ENCODE measurements at regions not wholly inside any gene's neighbourhood (a gene's known extent, or its start where the extent isn't known, plus 50 kb on each side); places are given as distances from the start of the nearest gene placed in this dataset.

GRCh38 chr2:20925265-20925889 is 102.5 kb upstream of the LDAH start:
- no peaks in the 10 kb centered on the region for H3K4me1 ChIP-seq
- no peaks in the 10 kb centered on the region for H3K27me3 ChIP-seq
- TF ChIP-seq CTCF (IDR thresholded peaks at IDR 0.05) = no peak
- WGBS, 2 donors = 58 to 67% methylated on average over 4 to 5 of the region's 5 CpGs
- H3K36me3 ChIP-seq (replicated peaks in 1 of 2; ENCODE audit: insufficient read depth in 1 of 2, low read depth in 2 of 2) = no peaks in the 10 kb centered on the region
- no peak for ATAC-seq
- no peak overlapping the region for H3K4me3 ChIP-seq
- intact Hi-C loops (cut with DNase I) = no loop called here
- no peak overlapping the region for H3K27ac ChIP-seq
- DNase-seq = no peak
- peaks cover 0 to 6% (median 0%) of the 10 kb centered on the region in 3 donors for H3K9me3 ChIP-seq

DNA sequence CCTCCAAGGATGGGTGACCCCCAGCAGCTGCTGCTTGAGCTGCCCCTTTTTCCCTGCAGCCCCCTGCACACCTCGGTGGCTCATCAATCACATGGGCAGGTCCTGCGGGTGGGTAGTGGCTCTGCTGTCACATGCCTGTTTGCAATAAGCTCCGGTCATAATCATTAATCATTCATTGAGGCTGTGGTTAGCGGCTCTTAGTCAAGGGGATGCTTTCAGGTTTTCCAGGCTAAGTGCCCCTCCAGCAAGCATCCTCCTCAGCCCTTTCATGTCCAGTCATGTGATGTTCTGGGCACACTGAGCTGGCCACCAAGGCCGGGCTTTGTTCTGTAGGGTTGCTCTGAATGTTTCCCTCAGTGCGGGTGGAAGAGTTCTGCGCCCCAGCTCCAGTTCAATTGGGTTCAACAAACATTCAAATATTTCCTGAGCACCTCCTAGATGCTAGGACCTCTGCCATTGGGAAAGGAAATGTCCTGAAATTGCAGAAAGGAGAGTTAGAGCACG is 96.4 kb upstream of the LDAH start:
- H3K27me3 ChIP-seq = no peaks in the 10 kb centered on the region
- ATAC-seq = no peak
- H3K4me1 ChIP-seq = no peaks in the 10 kb centered on the region
- intact Hi-C loops (cut with DNase I) = no loop called here
- H3K4me3 ChIP-seq = no peak overlapping the region
- DNase-seq = no peak
- no peaks in the 10 kb centered on the region for H3K9me3 ChIP-seq
- no peak for TF ChIP-seq CTCF (IDR thresholded peaks at IDR 0.05)
- no peak for TF ChIP-seq POLR2A (IDR thresholded peaks at IDR 0.05)
- H3K36me3 ChIP-seq (replicated peaks in 1 of 2; ENCODE audit: insufficient read depth in 1 of 2, low read depth in 2 of 2) = no peaks in the 10 kb centered on the region
- 46 to 53% methylated on average over 8 of the region's 8 CpGs for WGBS, 2 donors
- H3K27ac ChIP-seq = no peak overlapping the region

- no peak for ATAC-seq
- WGBS, 2 donors = 50 to 52% methylated on average over 10 to 11 of the region's 11 CpGs
- TF ChIP-seq POLR2A (IDR thresholded peaks at IDR 0.05) (no peak), CTCF (IDR thresholded peaks at IDR 0.05) (no peak)
- H3K27ac ChIP-seq = no peak overlapping the region
- H3K9me3 ChIP-seq = no peaks in the 10 kb centered on the region
- H3K4me1 ChIP-seq = no peaks in the 10 kb centered on the region
- no peaks in the 10 kb centered on the region for H3K27me3 ChIP-seq
- intact Hi-C loops (cut with DNase I) = no loop called here
- H3K4me3 ChIP-seq = no peak overlapping the region
- H3K36me3 ChIP-seq (replicated peaks in 1 of 2; ENCODE audit: insufficient read depth in 1 of 2, low read depth in 2 of 2) = no peaks in the 10 kb centered on the region
- DNase-seq = no peak
Observed at GRCh38 chr2:20917719-20918572, 95.0 kb upstream of the LDAH start.

DNA sequence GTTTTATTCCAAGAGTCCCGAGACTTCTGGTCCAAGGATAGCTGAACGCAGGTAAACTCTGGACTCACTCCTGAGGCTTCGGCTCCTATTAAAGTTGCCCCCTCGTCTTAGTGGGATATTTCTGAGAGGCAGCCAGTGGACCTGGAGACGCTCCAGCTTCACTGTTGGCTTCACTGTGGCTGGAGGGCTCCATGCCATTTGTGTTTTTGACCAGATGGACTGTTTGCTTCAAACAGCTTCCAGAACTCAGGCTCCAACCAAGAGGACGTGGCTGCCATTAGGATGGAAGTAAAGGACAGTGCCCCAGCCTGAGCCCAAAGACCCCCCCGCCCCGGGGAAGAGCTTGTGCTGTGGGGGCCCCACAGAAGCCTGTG is 94.4 kb upstream of the LDAH start:
- ATAC-seq (no peak), DNase-seq (no peak)
- H3K4me3 ChIP-seq = no peak overlapping the region
- no peak for TF ChIP-seq CTCF (IDR thresholded peaks at IDR 0.05)
- no peak for TF ChIP-seq POLR2A (IDR thresholded peaks at IDR 0.05)
- H3K27ac ChIP-seq = no peak overlapping the region
- H3K4me1 ChIP-seq = no peaks in the 10 kb centered on the region
- intact Hi-C loops (cut with DNase I) = no loop called here
- 71 to 75% methylated on average over 8 of the region's 8 CpGs for WGBS, 2 donors
- no peaks in the 10 kb centered on the region for H3K27me3 ChIP-seq
- H3K36me3 ChIP-seq (replicated peaks in 1 of 2; ENCODE audit: insufficient read depth in 1 of 2, low read depth in 2 of 2) = no peaks in the 10 kb centered on the region
- H3K9me3 ChIP-seq = no peaks in the 10 kb centered on the region
